ENCODE measurements at regions not wholly inside any gene's neighbourhood (a gene's known extent, or its start where the extent isn't known, plus 50 kb on each side); places are given as distances from the start of the nearest gene placed in this dataset.

GRCh38 chrX:69386681-69387080 is 117.4 kb upstream of the NALF2 start:
- H3K4me2 ChIP-seq (ENCODE audit: insufficient read depth, low read length) = no peak overlapping the region
- no peaks in the 10 kb centered on the region for H3K27me3 ChIP-seq (ENCODE audit: insufficient read depth, low read length, poor library complexity)
- H3K4me1 ChIP-seq (ENCODE audit: insufficient read depth, low read length) = no peaks in the 10 kb centered on the region
- no peak for ATAC-seq (ENCODE audit: insufficient read depth, low read depth)
- no peak overlapping the region for H3K9ac ChIP-seq (ENCODE audit: low read depth, low read length)
- no peaks in the 10 kb centered on the region for H3K9me3 ChIP-seq (ENCODE audit: insufficient read depth, low read length, severe bottlenecking)
- no peak overlapping the region for H2AFZ ChIP-seq (ENCODE audit: low read depth, low read length)
- no peak overlapping the region for H3K27ac ChIP-seq (ENCODE audit: low read length)
- H3K4me3 ChIP-seq (ENCODE audit: low read depth in 1 of 2, low read length in 2 of 2) = no peak overlapping the region
- no peak for DNase-seq
- no peaks in the 10 kb centered on the region for H3K79me2 ChIP-seq (ENCODE audit: insufficient read depth, low read length)
- H4K20me1 ChIP-seq (ENCODE audit: insufficient read depth, low read length) = no peaks in the 10 kb centered on the region
- H3K36me3 ChIP-seq (ENCODE audit: insufficient read depth, low read length) = no peaks in the 10 kb centered on the region
- no peak for TF ChIP-seq CTCF (IDR thresholded peaks at IDR 0.05; ENCODE audit: borderline replicate concordance, extremely low read depth, low read length, poor library complexity, severe bottlenecking)

GRCh38 chrX:69379412-69379811 is 124.7 kb upstream of the NALF2 start:
- H3K79me2 ChIP-seq (ENCODE audit: insufficient read depth, low read length) = no peaks in the 10 kb centered on the region
- H3K36me3 ChIP-seq (ENCODE audit: insufficient read depth, low read length) = no peaks in the 10 kb centered on the region
- ATAC-seq (ENCODE audit: insufficient read depth, low read depth) (no peak), DNase-seq (no peak)
- no peak overlapping the region for H2AFZ ChIP-seq (ENCODE audit: low read depth, low read length)
- H3K27ac ChIP-seq (ENCODE audit: low read length) = no peak overlapping the region
- H3K9me3 ChIP-seq (ENCODE audit: insufficient read depth, low read length, severe bottlenecking) = no peaks in the 10 kb centered on the region
- no peaks in the 10 kb centered on the region for H3K4me1 ChIP-seq (ENCODE audit: insufficient read depth, low read length)
- no peak overlapping the region for H3K4me2 ChIP-seq (ENCODE audit: insufficient read depth, low read length)
- no peaks in the 10 kb centered on the region for H3K27me3 ChIP-seq (ENCODE audit: insufficient read depth, low read length, poor library complexity)
- no peak overlapping the region for H3K9ac ChIP-seq (ENCODE audit: low read depth, low read length)
- no peak overlapping the region for H3K4me3 ChIP-seq (ENCODE audit: low read depth in 1 of 2, low read length in 2 of 2)
- no peaks in the 10 kb centered on the region for H4K20me1 ChIP-seq (ENCODE audit: insufficient read depth, low read length)
- no peak for TF ChIP-seq CTCF (IDR thresholded peaks at IDR 0.05; ENCODE audit: borderline replicate concordance, extremely low read depth, low read length, poor library complexity, severe bottlenecking)
- no peak for TF ChIP-seq EZH2 (IDR thresholded peaks at IDR 0.05; ENCODE audit: borderline replicate concordance, low read depth, low read length, severe bottlenecking)

GRCh38 chrX:69374569-69374968 is 129.6 kb upstream of the NALF2 start:
- Histone ChIP-seq H3K4me3 (ENCODE audit: low read depth in 1 of 2, low read length in 2 of 2) (no peak overlapping the region), H3K9me3 (ENCODE audit: insufficient read depth, low read length, severe bottlenecking) (no peaks in the 10 kb centered on the region), H2AFZ (ENCODE audit: low read depth, low read length) (no peak overlapping the region), H3K79me2 (ENCODE audit: insufficient read depth, low read length) (no peaks in the 10 kb centered on the region), H3K4me2 (ENCODE audit: insufficient read depth, low read length) (no peak overlapping the region), H3K27ac (ENCODE audit: low read length) (no peak overlapping the region), H4K20me1 (ENCODE audit: insufficient read depth, low read length) (no peaks in the 10 kb centered on the region), H3K27me3 (ENCODE audit: insufficient read depth, low read length, poor library complexity) (no peaks in the 10 kb centered on the region), H3K4me1 (ENCODE audit: insufficient read depth, low read length) (no peaks in the 10 kb centered on the region), H3K36me3 (ENCODE audit: insufficient read depth, low read length) (no peaks in the 10 kb centered on the region), H3K9ac (ENCODE audit: low read depth, low read length) (no peak overlapping the region)
- TF ChIP-seq CTCF (IDR thresholded peaks at IDR 0.05; ENCODE audit: borderline replicate concordance, extremely low read depth, low read length, poor library complexity, severe bottlenecking) (no peak), EZH2 (IDR thresholded peaks at IDR 0.05; ENCODE audit: borderline replicate concordance, low read depth, low read length, severe bottlenecking) (no peak)
- ATAC-seq (ENCODE audit: insufficient read depth, low read depth) (no peak), DNase-seq (no peak)

- Histone ChIP-seq H3K4me2 (ENCODE audit: insufficient read depth, low read length) (no peak overlapping the region), H3K27me3 (ENCODE audit: insufficient read depth, low read length, poor library complexity) (no peaks in the 10 kb centered on the region), H3K4me1 (ENCODE audit: insufficient read depth, low read length) (no peaks in the 10 kb centered on the region), H4K20me1 (ENCODE audit: insufficient read depth, low read length) (no peaks in the 10 kb centered on the region), H3K27ac (ENCODE audit: low read length) (no peak overlapping the region), H3K79me2 (ENCODE audit: insufficient read depth, low read length) (no peaks in the 10 kb centered on the region), H2AFZ (ENCODE audit: low read depth, low read length) (no peak overlapping the region), H3K9ac (ENCODE audit: low read depth, low read length) (no peak overlapping the region), H3K36me3 (ENCODE audit: insufficient read depth, low read length) (no peaks in the 10 kb centered on the region), H3K4me3 (ENCODE audit: low read depth in 1 of 2, low read length in 2 of 2) (no peak overlapping the region), H3K9me3 (ENCODE audit: insufficient read depth, low read length, severe bottlenecking) (no peaks in the 10 kb centered on the region)
- no peak for ATAC-seq (ENCODE audit: insufficient read depth, low read depth)
- no peak for TF ChIP-seq EZH2 (IDR thresholded peaks at IDR 0.05; ENCODE audit: borderline replicate concordance, low read depth, low read length, severe bottlenecking)
- no peak for TF ChIP-seq CTCF (IDR thresholded peaks at IDR 0.05; ENCODE audit: borderline replicate concordance, extremely low read depth, low read length, poor library complexity, severe bottlenecking)
- DNase-seq = no peak
These were observed 131.7 kb upstream of the NALF2 start for GRCh38 chrX:69372435-69372834.
